Stomach (tissue), 4 donors: ENCODE measurements at regions not wholly inside any gene's neighbourhood (a gene's known extent, or its start where the extent isn't known, plus 50 kb on each side); places are given as distances from the start of the nearest gene placed in this dataset.

ENCODE experiments used
- CTCF ChIP-seq, 7 experiments: fragments of 450-650 bp in 4 of 7; fragments of 200-600 bp in 3 of 7; sonication (generic) in 3 of 7; IDR thresholded peaks; one replicate each; pipeline ENCODE4 v1.5.1; 2016 to 2019; ENCODE audit warnings: antibody characterized with exemption in 7 of 7, control low read depth in 2 of 7, mild to moderate bottlenecking in 1 of 7
- POLR2A ChIP-seq, 4 donors: fragments of 450-650 bp; IDR thresholded peaks; one replicate each; pipeline ENCODE4 v1.6.1; 2016; ENCODE audit warnings: antibody characterized with exemption in 4 of 4, control low read depth in 2 of 4, mild to moderate bottlenecking in 1 of 4, moderate library complexity in 1 of 4
- POLR2AphosphoS5 ChIP-seq, 3 donors: sonication (generic); formaldehyde crosslinking; IDR thresholded peaks; one replicate each; pipeline ENCODE4 v1.6.1; 2016; ENCODE audit warnings: antibody characterized with exemption in 3 of 3

- TF ChIP-seq POLR2A (IDR thresholded peaks at IDR 0.05) (no peak), CTCF (IDR thresholded peaks at IDR 0.05) (no peak), POLR2AphosphoS5 (IDR thresholded peaks at IDR 0.05) (no peak)
These were observed 64.7 kb downstream of the BTG1 start for GRCh38 chr12:92080911-92081285.
